ENCODE measurements at regions not wholly inside any gene's neighbourhood (a gene's known extent, or its start where the extent isn't known, plus 50 kb on each side); places are given as distances from the start of the nearest gene placed in this dataset.

- DNase-seq (ENCODE audit: low spot score): no peak
- intact Hi-C loops (cut with micrococcal nuclease; ENCODE audit: unreplicated experiment): no loop called here
- BruUV-seq (replicated peaks): no TSS peak
- H3K4me3 ChIP-seq (ENCODE audit: low read depth, low read length, poor library complexity, severe bottlenecking): no peak overlapping the region
- ChIA-PET CTCF (no interaction called here), POLR2A (ENCODE audit: low non-redundant PET) (interaction anchor here (0.7 kb wide), 1 partner anchor 166 kb away, joined by 4 read pairs; no protein-coding TSS in a partner anchor)
- no peak overlapping the region for H3K27ac ChIP-seq (ENCODE audit: low read depth, low read length, poor library complexity, severe bottlenecking)
- H3K9me3 ChIP-seq (ENCODE audit: low read depth, low read length, poor library complexity, severe bottlenecking): no peaks in the 10 kb centered on the region
- no peaks in the 10 kb centered on the region for H3K27me3 ChIP-seq (replicated peaks; ENCODE audit: insufficient read depth, low read depth, low read length, poor library complexity)
- no peaks in the 10 kb centered on the region for H3K36me3 ChIP-seq (ENCODE audit: insufficient read depth, low read length, poor library complexity, severe bottlenecking)
- no peaks in the 10 kb centered on the region for H3K4me1 ChIP-seq (ENCODE audit: insufficient read depth, low read length, poor library complexity, severe bottlenecking)
- no peak for TF ChIP-seq CTCF (conservative IDR thresholded peaks at IDR 0.05; ENCODE audit: low read depth, low read length)
- TF ChIP-seq EZH2 (IDR thresholded peaks at IDR 0.05; ENCODE audit: borderline replicate concordance, low read depth, low read length, poor library complexity, severe bottlenecking): no peak
Observed at GRCh38 chr7:121774563-121774962, 98.4 kb upstream of the PTPRZ1 start.

GRCh38 chr7:121766676-121767075, 106.3 kb upstream of the PTPRZ1 start:
- H3K4me1 ChIP-seq (ENCODE audit: insufficient read depth, low read length, poor library complexity, severe bottlenecking): no peaks in the 10 kb centered on the region
- H3K27me3 ChIP-seq (replicated peaks; ENCODE audit: insufficient read depth, low read depth, low read length, poor library complexity): no peaks in the 10 kb centered on the region
- no peaks in the 10 kb centered on the region for H3K9me3 ChIP-seq (ENCODE audit: low read depth, low read length, poor library complexity, severe bottlenecking)
- no peaks in the 10 kb centered on the region for H3K36me3 ChIP-seq (ENCODE audit: insufficient read depth, low read length, poor library complexity, severe bottlenecking)
- ChIA-PET CTCF (no interaction called here), POLR2A (ENCODE audit: low non-redundant PET) (no interaction called here)
- intact Hi-C loops (cut with micrococcal nuclease; ENCODE audit: unreplicated experiment): no loop called here
- DNase-seq (ENCODE audit: low spot score): no peak
- no peak for TF ChIP-seq EZH2 (IDR thresholded peaks at IDR 0.05; ENCODE audit: borderline replicate concordance, low read depth, low read length, poor library complexity, severe bottlenecking)
- no peak for TF ChIP-seq CTCF (conservative IDR thresholded peaks at IDR 0.05; ENCODE audit: low read depth, low read length)
- H3K27ac ChIP-seq (ENCODE audit: low read depth, low read length, poor library complexity, severe bottlenecking): no peak overlapping the region
- no peak overlapping the region for H3K4me3 ChIP-seq (ENCODE audit: low read depth, low read length, poor library complexity, severe bottlenecking)
- no TSS peak for BruUV-seq (replicated peaks)

GRCh38 chr7:121761399-121761798, 111.6 kb upstream of the PTPRZ1 start:
- H3K27me3 ChIP-seq (replicated peaks; ENCODE audit: insufficient read depth, low read depth, low read length, poor library complexity): peaks cover 8% of the 10 kb centered on the region
- ChIA-PET POLR2A (ENCODE audit: low non-redundant PET) (no interaction called here), CTCF (no interaction called here)
- H3K4me3 ChIP-seq (ENCODE audit: low read depth, low read length, poor library complexity, severe bottlenecking): no peak overlapping the region
- DNase-seq (ENCODE audit: low spot score): no peak
- no peaks in the 10 kb centered on the region for H3K36me3 ChIP-seq (ENCODE audit: insufficient read depth, low read length, poor library complexity, severe bottlenecking)
- intact Hi-C loops (cut with micrococcal nuclease; ENCODE audit: unreplicated experiment): no loop called here
- H3K4me1 ChIP-seq (ENCODE audit: insufficient read depth, low read length, poor library complexity, severe bottlenecking): no peaks in the 10 kb centered on the region
- no peak for TF ChIP-seq CTCF (conservative IDR thresholded peaks at IDR 0.05; ENCODE audit: low read depth, low read length)
- no peak for TF ChIP-seq EZH2 (IDR thresholded peaks at IDR 0.05; ENCODE audit: borderline replicate concordance, low read depth, low read length, poor library complexity, severe bottlenecking)
- no peaks in the 10 kb centered on the region for H3K9me3 ChIP-seq (ENCODE audit: low read depth, low read length, poor library complexity, severe bottlenecking)
- BruUV-seq (replicated peaks): no TSS peak
- H3K27ac ChIP-seq (ENCODE audit: low read depth, low read length, poor library complexity, severe bottlenecking): no peak overlapping the region

Measured in A673 (cell line).